Inflammatory macrophage treated with lipopolysaccharide for 4 hours (primary cell): ENCODE measurements at regions not wholly inside any gene's neighbourhood (a gene's known extent, or its start where the extent isn't known, plus 50 kb on each side); places are given as distances from the start of the nearest gene placed in this dataset.

ENCODE experiments used
- DNase-seq: peaks from one replicate; pipeline ENCODE4 v3.0.0-alpha.2; 2020

DNA sequence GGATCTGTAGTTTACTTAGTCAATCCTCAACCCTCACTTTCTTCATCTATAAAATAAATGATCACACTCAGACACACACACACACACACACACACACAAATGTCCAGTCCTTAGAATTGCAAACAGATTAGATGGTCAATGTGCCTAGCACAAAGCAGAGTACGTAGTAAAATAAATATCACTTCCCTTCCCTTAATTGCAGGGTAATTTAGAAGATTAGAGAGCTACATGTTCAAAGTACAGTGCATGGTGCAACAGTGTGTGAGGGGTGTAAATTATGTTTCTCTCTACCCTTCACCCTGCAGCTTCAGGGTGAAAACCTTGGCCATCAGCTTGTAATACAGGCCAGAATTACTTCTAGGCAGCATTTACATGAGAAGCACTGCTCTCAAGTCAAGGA, 187.0 kb upstream of the GHITM start:
- DNase-seq: no peak

GRCh38 chr10:83953589-83953988, 185.7 kb upstream of the GHITM start:
- no peak for DNase-seq

DNA sequence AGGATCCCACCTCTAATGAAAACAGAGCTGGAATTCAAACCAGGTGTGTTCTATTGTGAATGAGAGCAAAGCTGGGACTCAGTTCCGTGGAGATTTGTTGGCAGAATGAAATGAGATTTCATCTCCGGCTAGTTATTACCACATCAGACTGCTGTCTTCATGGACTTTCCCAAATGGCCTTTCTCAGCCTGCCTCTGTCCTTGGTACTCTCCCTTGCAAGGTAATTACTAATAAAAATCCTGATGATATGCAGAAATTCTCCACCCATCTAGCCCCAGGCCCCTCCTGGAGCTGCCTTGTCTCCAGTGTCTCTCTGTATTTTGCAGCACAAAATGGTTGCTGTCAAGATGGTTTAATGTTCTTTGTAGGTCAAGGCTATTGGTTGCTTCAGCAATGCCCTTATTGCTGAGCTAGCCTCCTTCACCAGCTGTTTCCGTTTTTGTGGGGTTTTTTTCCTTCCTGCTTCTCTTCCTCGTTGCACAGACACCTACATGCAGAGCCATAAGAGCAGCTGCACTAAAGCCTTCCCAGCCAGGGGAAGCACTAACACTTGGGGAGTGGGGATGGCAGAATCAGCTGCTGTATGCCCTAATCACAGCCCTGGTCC, 185.0 kb upstream of the GHITM start:
- DNase-seq: no peak

- DNase-seq: no peak
Observed at GRCh38 chr10:83955406-83955805, 183.9 kb upstream of the GHITM start.

DNA sequence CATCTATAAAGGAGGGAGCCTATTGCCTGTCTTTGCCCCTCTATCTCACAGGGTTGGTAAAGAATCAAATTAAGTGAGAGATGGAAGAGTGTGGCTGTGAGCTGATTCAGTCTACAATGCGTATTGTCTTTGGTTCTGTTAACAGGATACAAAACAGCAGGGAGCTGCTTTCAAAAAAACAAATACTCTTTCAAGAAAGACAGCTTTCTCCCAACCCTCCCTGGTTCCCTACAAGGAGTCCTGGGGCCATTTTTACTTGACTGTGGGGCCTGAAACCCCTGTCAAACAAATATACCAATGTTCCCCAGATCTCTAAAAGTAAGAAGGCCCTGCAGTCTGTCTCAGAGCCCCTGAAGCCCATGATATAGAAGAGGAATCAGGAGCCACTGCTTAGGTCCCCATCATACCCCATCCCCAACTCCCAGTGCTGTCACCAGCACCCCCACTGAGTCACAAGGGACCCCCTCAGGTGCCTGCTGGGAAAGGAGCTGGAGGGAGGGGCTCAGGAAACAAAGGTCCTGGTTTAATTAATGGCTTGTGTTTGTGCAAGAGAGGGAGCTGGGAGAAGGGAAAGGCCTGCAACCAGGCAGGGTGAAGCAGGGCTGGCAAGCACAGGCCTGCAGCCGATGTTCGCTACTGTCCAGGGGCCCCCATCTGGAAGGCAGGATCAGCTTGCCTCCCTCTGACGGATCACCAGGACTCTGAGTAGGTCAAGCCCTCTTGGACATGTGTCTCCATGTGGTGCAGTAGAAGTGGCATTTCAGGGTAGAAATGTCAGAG, 182.0 kb upstream of the GHITM start:
- DNase-seq: no peak

- no peak for DNase-seq
Observed at GRCh38 chr10:83959328-83959727, 180.0 kb upstream of the GHITM start.

DNA sequence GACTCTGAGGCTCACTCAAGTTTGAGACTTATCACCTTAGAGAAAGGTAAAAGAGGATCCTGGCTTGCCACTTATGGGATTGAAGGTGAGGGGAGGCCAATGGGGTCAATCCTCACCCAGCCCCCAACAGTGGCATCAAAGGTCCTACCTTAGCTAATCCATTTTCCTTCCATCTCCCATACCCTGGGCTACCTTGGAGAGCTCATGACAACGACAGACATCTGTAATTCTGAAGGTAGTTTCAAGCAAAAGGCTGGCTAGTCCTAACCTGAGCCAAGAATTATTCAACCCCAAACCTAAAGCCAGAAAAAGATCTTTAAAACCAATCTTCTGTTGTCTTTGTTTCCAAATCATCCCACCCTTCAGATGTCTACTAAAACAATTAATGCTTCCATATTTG, 179.2 kb upstream of the GHITM start:
- no peak for DNase-seq

DNA sequence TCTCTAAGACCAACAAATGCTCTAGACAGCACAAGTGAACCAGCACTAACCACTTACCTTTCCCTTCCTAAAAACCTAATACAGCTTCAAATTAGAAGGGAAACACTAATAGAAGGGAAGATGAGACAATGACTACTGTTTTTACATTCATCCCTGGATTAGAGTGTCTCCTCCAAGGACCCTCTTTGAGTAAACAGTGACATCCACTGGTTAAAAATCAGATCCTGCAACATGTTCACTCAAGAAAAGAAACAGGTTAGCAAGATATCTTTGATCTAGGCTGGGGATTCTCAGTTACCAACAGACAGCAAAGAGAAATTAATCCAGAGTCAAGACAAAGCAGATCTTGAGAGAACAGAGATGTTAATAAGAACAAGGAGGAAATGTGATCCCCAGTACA, 177.7 kb upstream of the GHITM start:
- DNase-seq: no peak

GRCh38 chr10:83963446-83963845, 175.9 kb upstream of the GHITM start:
- no peak for DNase-seq

DNA sequence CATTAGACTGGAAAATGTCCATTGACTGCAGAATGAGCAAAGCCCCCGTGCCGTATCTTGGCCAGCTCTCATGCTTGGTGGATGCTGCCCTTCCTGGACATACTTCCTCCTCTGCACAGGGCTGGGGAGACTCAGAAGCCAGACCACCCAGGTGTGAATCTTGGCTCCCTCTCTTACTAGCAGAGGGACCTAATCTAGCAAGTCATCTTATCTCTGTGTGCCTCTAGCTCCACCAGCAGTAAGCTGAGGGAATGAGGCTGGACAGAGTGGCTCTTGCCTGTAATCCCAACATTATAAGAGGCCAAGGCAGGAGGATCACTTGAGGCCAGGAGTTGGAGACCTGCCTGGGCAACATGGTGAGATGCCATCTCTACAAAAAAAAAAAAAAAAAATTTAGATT, 173.8 kb upstream of the GHITM start:
- no peak for DNase-seq

DNA sequence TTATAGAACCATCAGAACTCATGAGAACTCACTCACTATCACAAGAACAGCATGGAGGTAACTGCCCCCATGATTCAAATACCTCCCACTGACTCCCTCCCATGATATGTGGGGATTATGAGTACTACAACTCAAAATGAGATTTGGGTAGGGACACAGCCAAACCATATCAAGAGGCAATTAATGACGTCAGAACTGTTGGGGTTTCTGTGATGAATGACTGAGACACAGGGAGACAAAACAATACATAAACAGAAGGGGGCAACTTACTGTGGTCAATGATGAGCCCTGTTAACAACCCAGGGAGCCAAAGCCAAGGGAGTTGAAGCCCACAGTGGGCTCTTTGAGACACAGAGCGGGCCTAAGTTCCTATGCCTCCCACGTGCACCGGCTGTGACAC, 171.3 kb upstream of the GHITM start:
- no peak for DNase-seq

DNA sequence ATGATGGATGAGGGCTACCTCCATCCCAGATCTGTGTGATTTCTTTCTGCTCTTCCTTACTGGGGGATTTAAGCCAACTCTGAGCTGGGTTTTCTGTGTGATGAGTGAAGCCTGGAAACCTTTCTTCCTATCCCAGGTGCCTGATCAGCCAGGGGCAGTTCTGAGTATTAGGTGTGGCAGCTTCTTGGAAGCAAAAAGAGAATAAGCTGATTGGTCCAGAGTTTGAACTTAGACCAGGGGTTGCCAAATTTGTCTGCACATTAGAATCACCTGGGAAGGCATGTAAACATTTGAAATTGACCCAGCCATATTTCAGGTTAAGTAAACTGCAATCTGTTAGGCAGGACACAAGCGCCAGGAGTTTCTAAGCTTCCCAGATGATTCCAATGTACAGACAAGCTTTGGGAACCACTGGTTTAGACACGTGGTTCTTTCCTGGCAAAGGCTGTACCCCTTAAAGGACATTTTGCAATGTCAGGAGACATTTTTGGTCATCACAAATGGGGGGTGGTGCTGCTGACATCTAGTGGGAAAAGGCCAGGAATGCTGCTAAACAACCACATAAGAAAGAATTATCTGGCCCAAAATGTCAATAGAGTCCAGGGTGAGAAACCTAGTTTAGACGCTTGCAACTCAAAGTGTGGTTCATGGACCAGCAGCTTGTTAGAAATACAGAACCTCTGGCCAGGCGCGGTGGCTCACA, 160.5 kb upstream of the GHITM start:
- no peak for DNase-seq

DNA sequence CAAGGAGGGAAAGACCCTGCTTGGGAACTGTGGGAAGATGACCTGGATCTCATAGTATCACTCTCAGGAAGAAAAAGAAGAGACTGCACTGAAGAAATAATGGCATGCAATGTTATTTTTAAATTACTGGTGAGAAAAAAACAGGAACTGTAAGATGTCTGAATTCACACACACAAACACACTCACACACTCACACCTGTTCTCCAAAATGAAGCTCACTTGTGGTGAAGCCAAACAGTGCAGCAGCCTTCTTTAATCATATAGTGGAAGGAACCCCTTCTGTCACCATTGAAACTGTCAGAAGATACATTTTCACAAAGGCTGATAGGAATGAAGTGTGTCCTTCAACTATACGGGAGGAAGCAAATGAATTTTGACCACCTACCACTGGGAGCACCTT, 156.5 kb upstream of the GHITM start:
- DNase-seq: no peak

DNA sequence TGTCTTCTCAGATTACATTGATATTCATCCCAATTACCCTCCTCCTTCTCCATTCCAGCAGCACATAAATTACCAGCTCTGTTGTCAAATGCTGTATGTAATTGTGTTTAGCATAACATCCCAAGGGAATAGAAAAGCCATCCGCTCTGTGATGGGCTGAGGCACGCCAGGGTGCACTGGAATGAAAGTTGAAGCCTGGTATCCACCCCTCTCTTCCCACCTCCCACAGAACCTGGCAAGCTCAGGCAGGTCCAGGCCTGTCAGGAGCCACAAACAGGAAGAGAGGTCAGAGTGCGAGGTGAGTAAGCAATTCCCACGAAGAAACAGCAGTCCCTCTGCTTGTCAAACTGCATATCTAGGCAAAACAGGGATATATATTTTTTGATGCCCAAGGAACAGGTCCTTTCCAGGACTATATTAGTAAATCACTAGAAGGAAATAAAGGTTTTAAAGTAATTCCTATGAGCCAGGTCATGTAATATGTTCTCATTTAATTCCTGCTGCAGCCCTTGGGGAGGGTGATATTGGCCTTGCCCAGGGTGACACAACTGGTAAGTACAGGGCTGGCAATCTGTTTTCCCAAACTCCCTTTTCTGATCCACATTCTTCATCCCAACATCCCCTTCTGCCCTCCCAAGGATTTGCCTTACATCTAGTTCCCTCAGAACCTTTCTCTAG, 155.6 kb upstream of the GHITM start:
- DNase-seq: no peak

DNA sequence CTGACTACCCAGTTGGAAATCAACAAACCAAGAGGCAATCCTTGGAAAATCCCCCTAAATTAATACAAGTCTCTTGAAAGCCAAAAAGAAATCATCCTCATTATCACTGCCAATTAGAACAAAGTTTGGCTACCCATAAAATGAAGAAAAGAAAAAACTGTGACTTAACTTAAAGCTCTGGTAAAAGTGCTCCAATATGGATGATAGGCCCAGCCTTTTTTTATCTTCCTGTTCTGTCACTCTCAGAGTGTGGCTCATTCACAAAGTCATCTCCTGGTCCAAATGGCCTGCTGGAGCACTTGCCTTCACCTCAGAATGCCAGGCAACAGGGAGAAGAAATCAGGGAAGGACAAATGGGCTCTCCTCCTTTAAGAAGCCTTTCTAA, 155.1 kb upstream of the GHITM start:
- DNase-seq: no peak

- no peak for DNase-seq
Observed at GRCh38 chr10:83986800-83987199, 152.5 kb upstream of the GHITM start.

DNA sequence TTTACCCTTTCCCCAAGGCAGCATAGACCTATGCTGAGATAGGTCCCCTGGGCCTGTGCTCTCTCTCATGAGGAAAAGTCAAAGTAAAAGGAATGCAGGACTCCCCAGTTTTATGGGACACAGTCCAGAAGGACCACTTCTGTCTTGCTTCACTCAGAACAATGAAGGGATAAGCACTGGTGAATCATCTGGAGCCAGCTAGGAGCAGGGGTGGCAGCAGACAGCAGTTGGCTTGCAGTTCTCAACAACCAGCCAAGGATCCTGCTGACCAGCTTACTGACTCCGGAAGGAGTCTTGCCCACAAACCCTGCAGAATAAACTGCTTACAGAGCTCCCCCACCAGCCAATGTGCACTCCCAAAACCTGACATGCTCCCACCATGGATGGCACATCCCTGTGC, 152.1 kb upstream of the GHITM start:
- DNase-seq: no peak

DNA sequence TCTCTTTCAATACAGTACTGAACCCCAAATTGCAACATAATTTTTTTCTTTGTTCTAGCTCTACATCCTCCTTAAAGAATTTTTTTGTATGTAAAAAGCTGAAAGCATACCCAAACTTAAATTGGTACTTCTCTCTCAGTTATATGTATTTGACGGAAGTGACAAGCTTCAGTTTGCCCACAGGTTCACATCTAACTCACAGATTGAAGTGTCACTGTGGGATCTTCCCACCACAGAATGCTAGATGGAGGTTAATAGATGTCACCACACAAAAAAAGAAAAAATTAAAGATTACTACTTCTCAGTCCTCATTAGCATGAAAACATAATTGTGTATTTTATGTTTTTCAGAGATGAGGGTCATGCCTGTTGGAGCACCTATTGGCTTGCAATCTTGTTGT, 150.9 kb upstream of the GHITM start:
- no peak for DNase-seq

DNA sequence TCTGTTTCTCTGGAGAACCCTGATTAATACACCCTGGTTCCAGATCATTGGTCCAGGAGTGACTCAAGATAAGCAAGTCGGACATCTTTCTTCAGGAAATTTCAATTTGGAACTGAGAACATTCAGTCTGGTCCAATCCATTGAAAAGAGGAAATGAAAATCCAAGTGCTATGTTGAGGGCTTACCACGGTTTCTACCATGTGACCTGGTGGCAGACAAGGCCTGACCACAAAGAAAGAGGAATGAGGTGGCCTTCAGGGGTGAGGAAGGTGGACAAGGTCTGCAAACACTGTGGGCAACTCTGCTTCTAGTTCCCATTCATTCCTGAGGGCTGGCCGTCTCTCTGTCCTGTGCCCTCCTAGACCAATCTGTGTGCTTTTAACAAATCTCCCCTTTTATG, 149.2 kb upstream of the GHITM start:
- peak; percentile 45 for DNase-seq

DNA sequence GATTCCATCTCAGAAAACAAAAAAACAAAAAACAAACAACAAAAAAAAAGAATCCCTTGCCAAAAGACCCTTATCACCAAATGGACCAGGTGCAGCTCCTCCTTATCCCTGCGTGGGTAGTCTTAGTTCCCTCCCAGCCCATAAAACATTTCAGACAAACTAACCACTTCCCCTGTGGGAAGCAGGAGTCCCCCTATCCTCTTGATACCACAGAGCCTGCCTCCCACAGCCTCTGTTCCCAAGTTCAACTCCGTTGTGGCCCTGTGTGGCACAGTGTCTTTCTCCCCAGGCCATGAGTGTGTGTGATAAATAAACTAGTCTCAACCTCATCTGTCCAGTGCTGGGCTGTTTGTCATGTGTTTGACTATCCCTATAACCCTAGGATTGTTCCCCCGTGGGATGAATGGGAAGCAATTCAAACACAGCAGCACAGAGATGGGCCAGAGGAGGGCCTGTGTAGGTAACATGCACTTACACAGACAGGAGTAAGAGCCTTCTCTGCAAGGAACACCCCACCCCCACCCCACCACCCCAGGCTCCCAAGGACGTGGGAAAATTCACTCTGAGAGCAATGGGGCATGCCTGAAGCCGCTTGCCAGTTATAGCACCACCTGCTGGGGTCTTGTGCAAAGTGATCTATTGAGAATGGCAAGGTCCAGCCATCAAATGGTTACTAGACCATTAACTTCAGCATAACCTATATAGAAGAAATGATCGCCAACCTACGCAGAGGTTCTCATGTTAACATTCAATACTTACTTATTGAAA, 147.1 kb upstream of the GHITM start:
- DNase-seq: no peak

DNA sequence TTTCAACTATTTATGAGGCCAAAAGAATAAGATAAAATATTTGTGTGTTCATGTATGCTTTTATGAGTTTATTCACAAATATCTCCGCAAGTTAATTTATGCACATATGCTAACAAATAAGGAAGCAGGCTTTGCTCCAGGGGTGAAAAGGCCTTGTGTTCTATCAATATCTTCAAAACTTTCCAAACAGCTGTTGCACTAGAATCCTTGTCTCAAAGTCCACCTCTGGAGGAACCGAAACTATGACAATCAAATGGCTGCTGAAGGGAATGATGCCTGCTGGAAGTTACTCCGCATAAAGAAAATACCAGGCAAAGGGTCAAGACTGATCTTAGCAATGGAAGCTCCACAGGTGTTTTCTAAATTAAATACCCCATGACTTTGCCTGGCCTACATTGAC, 145.0 kb upstream of the GHITM start:
- DNase-seq: no peak

DNA sequence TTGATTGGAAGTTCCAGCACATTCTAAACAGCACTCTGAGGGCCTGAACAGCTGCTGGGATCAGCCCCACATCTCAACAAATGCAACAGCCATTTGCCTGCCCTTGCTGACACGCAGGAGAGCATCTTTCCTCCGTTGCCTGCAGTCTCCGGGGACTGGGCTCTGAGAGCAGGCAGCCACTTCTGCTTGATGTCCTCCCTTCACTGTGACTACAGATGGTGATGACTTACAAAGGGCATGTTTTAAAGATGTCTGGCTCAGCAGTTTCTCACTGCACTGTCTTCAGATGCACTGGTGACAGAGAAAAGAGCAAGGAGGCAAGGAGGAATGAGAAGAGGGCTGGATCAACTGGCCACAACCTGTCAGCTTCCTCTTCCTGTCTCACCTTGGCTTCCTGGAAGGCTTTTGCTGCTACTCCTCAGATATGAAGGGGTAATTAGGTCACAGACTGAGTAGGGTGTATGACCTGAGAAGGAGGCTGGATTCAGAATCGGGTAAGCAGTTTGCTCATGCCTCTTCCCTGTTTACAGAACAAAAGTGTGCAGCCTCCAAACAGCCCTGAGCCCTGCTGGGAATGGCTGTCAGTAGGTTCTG, 143.5 kb upstream of the GHITM start:
- DNase-seq: no peak

DNA sequence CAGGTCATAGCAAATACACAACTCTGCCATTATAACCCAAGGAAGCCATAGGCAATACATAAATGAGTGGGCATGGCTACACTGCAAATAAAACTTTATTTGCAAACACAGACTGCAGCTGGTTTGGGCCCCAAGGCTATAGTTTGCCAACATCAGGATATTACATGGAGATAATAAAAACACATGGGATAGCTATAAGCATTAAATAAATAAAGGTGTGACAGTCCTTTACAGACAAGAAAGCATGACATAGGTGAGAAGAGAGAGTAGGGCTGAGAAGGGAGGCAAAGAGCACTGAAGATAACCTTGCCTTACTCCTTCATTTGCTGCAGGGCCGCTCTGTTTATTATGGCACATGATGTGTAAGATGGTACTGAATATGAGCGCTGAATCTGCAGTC, 135.1 kb upstream of the GHITM start:
- no peak for DNase-seq
